ENCODE measurements at regions not wholly inside any gene's neighbourhood (a gene's known extent, or its start where the extent isn't known, plus 50 kb on each side); places are given as distances from the start of the nearest gene placed in this dataset.

DNA sequence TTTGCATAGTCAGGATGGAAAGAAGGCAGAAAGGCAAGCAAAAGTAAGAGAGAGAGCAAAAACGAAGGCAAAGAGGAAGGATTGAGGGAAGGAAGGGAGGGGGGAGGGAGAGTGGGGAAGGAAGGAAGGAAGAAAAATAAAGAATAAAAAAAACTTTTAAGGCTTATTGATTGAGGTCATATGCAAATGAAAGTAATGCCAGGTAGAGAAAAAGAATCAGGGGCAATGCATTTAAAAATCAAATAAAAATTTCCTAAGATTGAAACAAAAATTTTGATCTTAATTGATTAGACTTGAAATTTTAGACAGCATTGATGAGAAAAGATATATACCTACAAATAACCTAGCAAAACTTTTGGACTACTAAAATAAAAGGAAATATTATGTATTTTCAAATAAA is 153.9 kb upstream of the KIF2B start:
- no peak for TF ChIP-seq RAD21 (IDR thresholded peaks at IDR 0.05; ENCODE audit: low read depth)
- no peak for TF ChIP-seq YY1 (IDR thresholded peaks at IDR 0.05; ENCODE audit: low read depth)
- TF ChIP-seq MAX (IDR thresholded peaks at IDR 0.05): no peak
- no peak for TF ChIP-seq FOXM1 (IDR thresholded peaks at IDR 0.05; ENCODE audit: borderline replicate concordance, low read depth)

Data from Ishikawa (cell line).